ENCODE measurements at regions not wholly inside any gene's neighbourhood (a gene's known extent, or its start where the extent isn't known, plus 50 kb on each side); places are given as distances from the start of the nearest gene placed in this dataset.

- TF ChIP-seq CTCF (IDR thresholded peaks at IDR 0.05) (no peak), POLR2A (IDR thresholded peaks at IDR 0.05) (no peak)
Measured at GRCh38 chr3:74301056-74301455, 313.4 kb downstream of the CNTN3 start.

Data from tibial nerve (tissue), 3 donors.